ENCODE measurements at regions not wholly inside any gene's neighbourhood (a gene's known extent, or its start where the extent isn't known, plus 50 kb on each side); places are given as distances from the start of the nearest gene placed in this dataset.

GRCh38 chr2:187976259-187976985 lies 315.3 kb upstream of the GULP1 start:
- Histone ChIP-seq H3K9ac (ENCODE audit: low read depth, low read length) (no peak overlapping the region), H3K79me1 (ENCODE audit: low read depth in 1 of 2, low read length in 2 of 2) (no peaks in the 10 kb centered on the region), H4K20me1 (ENCODE audit: insufficient read depth, low read length) (no peaks in the 10 kb centered on the region), H3K4ac (ENCODE audit: low read depth, low read length) (no peak overlapping the region), H4K91ac (ENCODE audit: insufficient read depth, low read depth, low read length) (no peak overlapping the region), H4K8ac (ENCODE audit: low read depth in 2 of 2, low read length in 2 of 2) (no peak overlapping the region), H2AK9ac (replicated peaks; ENCODE audit: low read depth, low read length, poor library complexity) (no peak overlapping the region), H3K14ac (replicated peaks; ENCODE audit: low read depth, low read length) (no peak overlapping the region), H3K9me1 (ENCODE audit: insufficient read depth, low read length) (no peaks in the 10 kb centered on the region), H4K5ac (ENCODE audit: low read depth, low read length) (no peak overlapping the region), H2BK5ac (ENCODE audit: low read depth, low read length, poor library complexity, severe bottlenecking) (no peak overlapping the region), H2AFZ (replicated peaks; ENCODE audit: low read length, poor library complexity) (no peak overlapping the region), H3K9me3 (ENCODE audit: control insufficient read depth, insufficient read depth, low read length) (no peaks in the 10 kb centered on the region), H2AK5ac (ENCODE audit: low read depth, low read length) (no peak overlapping the region; the same call in 1 of the 2 replicates), H3K4me1 (ENCODE audit: control insufficient read depth, insufficient read depth, low read length) (no peaks in the 10 kb centered on the region), H3K27ac (ENCODE audit: insufficient read depth, low read length) (no peak overlapping the region), H3K27me3 (ENCODE audit: control insufficient read depth, insufficient read depth, low read length) (no peaks in the 10 kb centered on the region), H3K56ac (ENCODE audit: extremely low read depth, insufficient read depth, low read length) (no peak overlapping the region), H2BK20ac (ENCODE audit: low read depth, low read length) (no peak overlapping the region), H3K18ac (ENCODE audit: low read depth, low read length) (no peak overlapping the region), H3K4me2 (ENCODE audit: low read depth, low read length) (no peak overlapping the region), H2BK120ac (ENCODE audit: low read depth, low read length) (no peak overlapping the region), H2BK15ac (ENCODE audit: low read depth, low read length) (no peak overlapping the region), H3K4me3 (ENCODE audit: insufficient read depth, low read depth, low read length) (no peak overlapping the region), H3K23ac (ENCODE audit: low read depth, low read length) (no peak overlapping the region; the same call in 1 of the 2 replicates), H3K36me3 (ENCODE audit: control insufficient read depth, insufficient read depth, low read length) (no peaks in the 10 kb centered on the region)
- dilution Hi-C loops (cut with HindIII; ENCODE audit: low sequenced_read_pairs, unreplicated experiment) (no loop called here), in situ Hi-C loops (cut with MboI; ENCODE audit: low sequenced_read_pairs) (no loop called here), intact Hi-C loops (cut with micrococcal nuclease) (no loop called here)
- ChIA-PET POLR2A (ENCODE audit: unreplicated experiment) (no interaction called here), CTCF (no interaction called here)
- no CpG with 5 or more reads among the region's 2 CpGs for WGBS, 2 experiments (ENCODE audit: extremely low coverage in 2 of 2, insufficient read length in 1 of 2)
- no peak for ATAC-seq (ENCODE audit: low read depth)
- TF ChIP-seq ELK1 (IDR thresholded peaks at IDR 0.05; ENCODE audit: borderline replicate concordance, low read depth, low read length): no peak
- no peak for TF ChIP-seq POLR2A (IDR thresholded peaks at IDR 0.05; ENCODE audit: low read depth, low read length)
- TF ChIP-seq MXI1 (IDR thresholded peaks at IDR 0.05; ENCODE audit: borderline replicate concordance, low read depth, low read length): no peak
- TF ChIP-seq BHLHE40 (IDR thresholded peaks at IDR 0.05; ENCODE audit: low read depth, low read length): no peak
- TF ChIP-seq MAFK (IDR thresholded peaks at IDR 0.05; ENCODE audit: low read depth, low read length): no peak
- no peak for TF ChIP-seq USF2 (IDR thresholded peaks at IDR 0.05; ENCODE audit: low read depth, low read length)
- TF ChIP-seq CHD1 (IDR thresholded peaks at IDR 0.05; ENCODE audit: low read depth, low read length): no peak
- TF ChIP-seq FOS (IDR thresholded peaks at IDR 0.05; ENCODE audit: low read depth, low read length): no peak
- no peak for TF ChIP-seq MAZ (IDR thresholded peaks at IDR 0.05; ENCODE audit: borderline replicate concordance, low read depth, low read length)
- TF ChIP-seq RAD21 (IDR thresholded peaks at IDR 0.05; ENCODE audit: low read length): no peak
- TF ChIP-seq SMC3 (IDR thresholded peaks at IDR 0.05; ENCODE audit: low read depth, low read length): no peak
- no peak for TF ChIP-seq RCOR1 (IDR thresholded peaks at IDR 0.05; ENCODE audit: insufficient replicate concordance, low read length)
- no peak for TF ChIP-seq NFE2L2 (IDR thresholded peaks at IDR 0.05; ENCODE audit: low read depth, low read length)
- DNase-seq: no peak
- no TSS peak for BruUV-seq (replicated peaks)
